ENCODE measurements at regions not wholly inside any gene's neighbourhood (a gene's known extent, or its start where the extent isn't known, plus 50 kb on each side); places are given as distances from the start of the nearest gene placed in this dataset.

DNA sequence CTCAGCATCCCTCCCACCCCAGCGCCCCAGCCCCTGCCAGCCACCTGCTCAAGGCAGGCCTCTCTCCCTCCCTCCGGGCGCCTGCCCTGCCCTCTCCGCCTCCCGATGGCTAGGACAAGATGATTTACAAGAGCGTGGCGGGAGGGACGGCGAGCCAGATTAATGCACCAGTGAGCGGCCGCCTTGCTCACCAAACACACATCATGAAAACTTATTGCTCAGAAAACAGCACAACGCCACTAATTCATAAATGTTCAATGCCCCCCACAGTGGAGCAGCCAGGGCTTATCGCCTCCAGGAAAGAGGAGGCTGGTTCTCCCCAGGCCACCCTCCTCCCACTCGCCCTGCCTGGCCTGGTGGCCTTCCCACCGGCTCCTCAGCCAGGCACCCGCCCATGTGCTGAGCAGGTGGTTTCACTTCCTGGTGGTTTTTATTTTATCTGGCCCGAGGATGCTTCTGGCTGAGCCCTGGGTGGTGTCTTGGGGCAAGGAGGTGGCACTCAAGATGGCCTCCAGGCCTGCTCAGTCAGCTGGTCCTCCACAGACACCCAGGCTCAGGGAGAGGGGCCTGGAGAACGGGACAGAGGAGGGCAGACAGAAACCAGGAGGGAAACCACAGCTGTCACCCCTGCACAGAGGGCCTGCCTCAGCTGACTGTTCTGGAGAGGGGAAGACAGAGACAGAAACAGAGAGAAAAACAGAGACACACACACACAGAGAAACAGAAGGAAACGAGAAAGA lies 284.9 kb downstream of the UACA start (continued):
- TF ChIP-seq, protein P1, sequence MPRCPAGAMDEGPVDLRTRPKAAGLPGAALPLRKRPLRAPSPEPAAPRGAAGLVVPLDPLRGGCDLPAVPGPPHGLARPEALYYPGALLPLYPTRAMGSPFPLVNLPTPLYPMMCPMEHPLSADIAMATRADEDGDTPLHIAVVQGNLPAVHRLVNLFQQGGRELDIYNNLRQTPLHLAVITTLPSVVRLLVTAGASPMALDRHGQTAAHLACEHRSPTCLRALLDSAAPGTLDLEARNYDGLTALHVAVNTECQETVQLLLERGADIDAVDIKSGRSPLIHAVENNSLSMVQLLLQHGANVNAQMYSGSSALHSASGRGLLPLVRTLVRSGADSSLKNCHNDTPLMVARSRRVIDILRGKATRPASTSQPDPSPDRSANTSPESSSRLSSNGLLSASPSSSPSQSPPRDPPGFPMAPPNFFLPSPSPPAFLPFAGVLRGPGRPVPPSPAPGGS (IDR thresholded peaks at IDR 0.05; ENCODE audit: borderline replicate concordance, insufficient read depth, low read depth, low read length, poor library complexity, severe bottlenecking), result peak; percentile 67
- TF ChIP-seq SREBF2 (IDR thresholded peaks at IDR 0.05; ENCODE audit: low read length) (no peak), ZNF384 (IDR thresholded peaks at IDR 0.05; ENCODE audit: borderline replicate concordance, low read depth, low read length) (no peak), PAX5 (IDR thresholded peaks at IDR 0.05; ENCODE audit: borderline replicate concordance, low read depth, low read length) (no peak; the same call in 1 of the 2 replicates)

DNA sequence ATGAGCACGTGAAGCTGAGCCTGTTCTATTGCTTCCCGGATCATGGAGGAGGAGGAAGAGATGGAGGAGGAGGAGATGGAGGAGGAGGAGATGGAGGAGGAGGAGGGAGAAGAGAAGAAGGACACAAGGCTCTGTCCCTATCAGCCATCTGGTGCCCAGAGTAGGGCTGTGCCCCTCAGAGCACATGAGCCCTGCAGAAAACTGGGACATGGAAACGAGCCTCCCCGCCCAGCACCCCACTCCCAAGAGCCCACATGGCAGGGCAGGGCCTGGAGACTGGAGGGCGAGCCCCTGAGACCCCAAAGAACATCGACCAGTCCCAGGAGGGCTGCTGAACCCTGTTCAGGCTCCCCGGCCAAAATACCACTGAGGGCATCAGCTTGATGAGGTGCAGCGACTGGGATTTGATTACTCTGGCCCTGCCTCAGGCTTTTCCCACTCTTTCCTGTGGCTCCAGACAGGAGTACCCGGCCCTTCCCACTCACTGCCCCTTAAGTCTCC lies 285.6 kb downstream of the UACA start:
- no peak overlapping the region for H3K4me3 ChIP-seq
- H3K9me3 ChIP-seq (replicated peaks; ENCODE audit: control insufficient read depth, insufficient read depth, low read length), result no peaks in the 10 kb centered on the region; the same call in 2 of the 3 replicates
- H3K4me1 ChIP-seq (ENCODE audit: control insufficient read depth, insufficient read depth, low read length), result peaks cover 44% of the 10 kb centered on the region
- in situ Hi-C loops (cut with MboI) (no loop called here), intact Hi-C loops (cut with micrococcal nuclease; ENCODE audit: unreplicated experiment) (no loop called here)
- ChIA-PET SMC1A (ENCODE audit: uncharacterized antibody, unreplicated experiment) (interaction anchor here (0.8 kb wide), 1 partner anchor 177 kb away, joined by 3 read pairs; no protein-coding TSS in a partner anchor), CTCF (interaction anchor here (0.6 to 3.9 kb wide), 3 partner anchors 10 to 954 kb away, joined by 3 to 23 read pairs (median 4); no protein-coding TSS in a partner anchor), RAD21 (ENCODE audit: unreplicated experiment) (no interaction called here), POLR2A (interaction anchor here (0.5 kb wide), 1 partner anchor 1816 kb away, joined by 4 read pairs; no protein-coding TSS in a partner anchor)
- no TSS peak for BruUV-seq (replicated peaks)
- FAIRE-seq (no peak), DNase-seq (ENCODE audit: low read depth, low spot score) (no peak), ATAC-seq (no peak)
- no peaks in the 10 kb centered on the region; a peak in 1 of 4 replicates for H3K27me3 ChIP-seq (replicated peaks in 1 of 2; ENCODE audit: control insufficient read depth in 2 of 2, insufficient read depth in 2 of 2, low read length in 1 of 2)
- 90% methylated on average over 9 of the region's 9 CpGs for WGBS (ENCODE audit: insufficient coverage, insufficient replicate concordance, low lambda C conversion rate, missing lambda C conversion rate)
- H3K36me3 ChIP-seq (ENCODE audit: control insufficient read depth in 2 of 2, insufficient read depth in 2 of 2, low read length in 1 of 2), result no peaks in the 10 kb centered on the region
- H3K4me2 ChIP-seq (ENCODE audit: control insufficient read depth, insufficient read depth), result no peak overlapping the region
- H3K9ac ChIP-seq (ENCODE audit: control insufficient read depth, insufficient read depth, low read length), result no peak overlapping the region
- H2AFZ ChIP-seq (ENCODE audit: control insufficient read depth, low read depth, low read length), result no peak overlapping the region
- no peak overlapping the region for H3K27ac ChIP-seq (ENCODE audit: control insufficient read depth, insufficient read depth)
- no peaks in the 10 kb centered on the region for H4K20me1 ChIP-seq (ENCODE audit: control insufficient read depth, insufficient read depth)
- no peaks in the 10 kb centered on the region for H3K79me2 ChIP-seq (ENCODE audit: control insufficient read depth, insufficient read depth, low read length)
- TF ChIP-seq, protein P2, sequence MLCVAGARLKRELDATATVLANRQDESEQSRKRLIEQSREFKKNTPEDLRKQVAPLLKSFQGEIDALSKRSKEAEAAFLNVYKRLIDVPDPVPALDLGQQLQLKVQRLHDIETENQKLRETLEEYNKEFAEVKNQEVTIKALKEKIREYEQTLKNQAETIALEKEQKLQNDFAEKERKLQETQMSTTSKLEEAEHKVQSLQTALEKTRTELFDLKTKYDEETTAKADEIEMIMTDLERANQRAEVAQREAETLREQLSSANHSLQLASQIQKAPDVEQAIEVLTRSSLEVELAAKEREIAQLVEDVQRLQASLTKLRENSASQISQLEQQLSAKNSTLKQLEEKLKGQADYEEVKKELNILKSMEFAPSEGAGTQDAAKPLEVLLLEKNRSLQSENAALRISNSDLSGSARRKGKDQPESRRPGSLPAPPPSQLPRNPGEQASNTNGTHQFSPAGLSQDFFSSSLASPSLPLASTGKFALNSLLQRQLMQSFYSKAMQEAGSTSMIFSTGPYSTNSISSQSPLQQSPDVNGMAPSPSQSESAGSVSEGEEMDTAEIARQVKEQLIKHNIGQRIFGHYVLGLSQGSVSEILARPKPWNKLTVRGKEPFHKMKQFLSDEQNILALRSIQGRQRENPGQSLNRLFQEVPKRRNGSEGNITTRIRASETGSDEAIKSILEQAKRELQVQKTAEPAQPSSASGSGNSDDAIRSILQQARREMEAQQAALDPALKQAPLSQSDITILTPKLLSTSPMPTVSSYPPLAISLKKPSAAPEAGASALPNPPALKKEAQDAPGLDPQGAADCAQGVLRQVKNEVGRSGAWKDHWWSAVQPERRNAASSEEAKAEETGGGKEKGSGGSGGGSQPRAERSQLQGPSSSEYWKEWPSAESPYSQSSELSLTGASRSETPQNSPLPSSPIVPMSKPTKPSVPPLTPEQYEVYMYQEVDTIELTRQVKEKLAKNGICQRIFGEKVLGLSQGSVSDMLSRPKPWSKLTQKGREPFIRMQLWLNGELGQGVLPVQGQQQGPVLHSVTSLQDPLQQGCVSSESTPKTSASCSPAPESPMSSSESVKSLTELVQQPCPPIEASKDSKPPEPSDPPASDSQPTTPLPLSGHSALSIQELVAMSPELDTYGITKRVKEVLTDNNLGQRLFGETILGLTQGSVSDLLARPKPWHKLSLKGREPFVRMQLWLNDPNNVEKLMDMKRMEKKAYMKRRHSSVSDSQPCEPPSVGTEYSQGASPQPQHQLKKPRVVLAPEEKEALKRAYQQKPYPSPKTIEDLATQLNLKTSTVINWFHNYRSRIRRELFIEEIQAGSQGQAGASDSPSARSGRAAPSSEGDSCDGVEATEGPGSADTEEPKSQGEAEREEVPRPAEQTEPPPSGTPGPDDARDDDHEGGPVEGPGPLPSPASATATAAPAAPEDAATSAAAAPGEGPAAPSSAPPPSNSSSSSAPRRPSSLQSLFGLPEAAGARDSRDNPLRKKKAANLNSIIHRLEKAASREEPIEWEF (IDR thresholded peaks at IDR 0.05; ENCODE audit: insufficient replicate concordance, low read depth, low read length), result no peak
- no peak for TF ChIP-seq PML (IDR thresholded peaks at IDR 0.05; ENCODE audit: low read length)
- TF ChIP-seq POLR2AphosphoS2 (IDR thresholded peaks at IDR 0.05; ENCODE audit: low read depth, low read length), result no peak
- TF ChIP-seq TARDBP (IDR thresholded peaks at IDR 0.05; ENCODE audit: borderline replicate concordance), result no peak
- TF ChIP-seq, protein P3, sequence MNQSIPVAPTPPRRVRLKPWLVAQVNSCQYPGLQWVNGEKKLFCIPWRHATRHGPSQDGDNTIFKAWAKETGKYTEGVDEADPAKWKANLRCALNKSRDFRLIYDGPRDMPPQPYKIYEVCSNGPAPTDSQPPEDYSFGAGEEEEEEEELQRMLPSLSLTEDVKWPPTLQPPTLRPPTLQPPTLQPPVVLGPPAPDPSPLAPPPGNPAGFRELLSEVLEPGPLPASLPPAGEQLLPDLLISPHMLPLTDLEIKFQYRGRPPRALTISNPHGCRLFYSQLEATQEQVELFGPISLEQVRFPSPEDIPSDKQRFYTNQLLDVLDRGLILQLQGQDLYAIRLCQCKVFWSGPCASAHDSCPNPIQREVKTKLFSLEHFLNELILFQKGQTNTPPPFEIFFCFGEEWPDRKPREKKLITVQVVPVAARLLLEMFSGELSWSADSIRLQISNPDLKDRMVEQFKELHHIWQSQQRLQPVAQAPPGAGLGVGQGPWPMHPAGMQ (IDR thresholded peaks at IDR 0.05; ENCODE audit: borderline replicate concordance), result no peak
